HG03565 (cell line): ENCODE measurements at regions not wholly inside any gene's neighbourhood (a gene's known extent, or its start where the extent isn't known, plus 50 kb on each side); places are given as distances from the start of the nearest gene placed in this dataset.
"Not testable (repeated sequence)": the region's sequence is repeated elsewhere in the genome, so short reads cannot be mapped to it uniquely, and the experiment has no call there.

Experiments used
- ATAC-seq: cut with Tn5 transposase; IDR thresholded peaks from one replicate; pipeline ENCODE4 v1.9.1; 2021; ENCODE audit warnings: mild to moderate bottlenecking, moderate library complexity; ENCODE audit not compliant: unreplicated experiment

DNA sequence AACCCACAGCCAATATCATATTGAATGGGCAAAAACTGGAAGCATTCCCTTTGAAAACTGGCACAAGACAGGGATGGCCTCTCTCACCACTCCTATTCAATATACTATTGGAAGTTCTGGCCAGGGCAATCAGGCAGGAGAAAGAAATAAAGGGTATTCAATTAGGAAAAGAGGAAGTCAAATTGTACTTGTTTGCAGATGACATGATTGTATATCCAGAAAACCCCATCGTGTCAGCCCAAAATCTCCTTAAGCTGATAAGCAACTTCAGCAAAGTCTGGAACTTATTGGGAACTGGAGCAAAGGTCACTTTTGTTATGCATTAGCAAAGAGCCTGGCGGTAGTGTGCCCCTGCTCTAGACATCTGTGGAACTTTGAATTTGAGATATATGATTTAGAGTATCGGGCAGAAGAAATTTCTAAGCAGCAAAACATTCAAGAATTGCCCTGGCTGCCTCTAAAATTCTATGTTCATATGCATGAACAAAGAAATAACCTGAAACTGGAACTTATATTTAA is 53.4 kb upstream of the PSMA1 start:
- ATAC-seq = not testable (repeated sequence)

DNA sequence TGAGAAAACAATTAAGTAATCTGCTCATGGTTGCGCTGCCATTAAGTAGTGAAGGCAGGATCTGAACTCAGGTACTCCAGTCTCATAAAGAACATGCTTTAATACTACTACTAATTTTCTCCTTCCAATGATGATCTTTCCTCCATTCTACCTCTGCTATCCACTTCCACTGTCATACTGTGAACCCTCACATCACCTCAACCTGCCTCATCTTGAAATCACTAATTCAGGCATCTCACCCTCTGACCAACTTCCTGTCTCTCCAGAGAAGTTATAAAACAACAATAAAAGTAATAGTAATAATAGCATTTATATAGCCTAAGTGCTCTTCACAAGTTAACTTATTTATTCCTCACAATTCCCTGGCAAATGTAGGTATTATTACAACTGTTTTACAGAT is 57.1 kb upstream of the PSMA1 start:
- no peak for ATAC-seq

DNA sequence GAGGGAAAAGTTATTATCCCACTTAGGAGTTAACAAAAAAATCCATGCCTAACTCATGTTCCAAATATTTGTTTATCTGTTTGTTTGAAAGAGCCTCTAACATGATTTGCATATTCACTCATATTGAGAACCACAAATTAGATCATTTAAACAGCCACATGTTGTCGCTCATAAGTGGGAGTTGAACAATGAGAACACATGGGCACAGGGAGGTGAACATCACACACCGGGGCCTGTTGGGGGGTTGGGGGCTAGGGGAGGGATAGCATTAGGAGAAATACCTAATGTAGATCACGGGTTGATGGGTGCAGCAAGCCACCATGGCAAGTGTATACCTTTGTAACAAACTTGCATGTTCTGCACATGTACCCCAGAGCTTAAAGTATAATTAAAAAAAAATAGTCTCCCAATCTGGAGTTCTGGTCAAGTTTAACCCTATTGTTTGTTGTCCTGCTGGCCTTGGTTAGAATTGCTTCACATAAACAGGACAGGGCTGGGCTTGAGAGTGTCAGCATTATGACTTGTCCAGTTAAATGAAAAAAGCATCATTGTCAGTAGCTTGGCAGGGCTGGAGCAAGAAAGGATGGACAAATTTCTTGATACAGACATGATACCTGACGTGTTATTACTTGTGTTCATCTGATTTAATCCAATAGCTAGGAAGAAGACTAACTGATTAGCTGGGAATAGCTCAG is 57.8 kb upstream of the PSMA1 start:
- ATAC-seq = peak; percentile 13

DNA sequence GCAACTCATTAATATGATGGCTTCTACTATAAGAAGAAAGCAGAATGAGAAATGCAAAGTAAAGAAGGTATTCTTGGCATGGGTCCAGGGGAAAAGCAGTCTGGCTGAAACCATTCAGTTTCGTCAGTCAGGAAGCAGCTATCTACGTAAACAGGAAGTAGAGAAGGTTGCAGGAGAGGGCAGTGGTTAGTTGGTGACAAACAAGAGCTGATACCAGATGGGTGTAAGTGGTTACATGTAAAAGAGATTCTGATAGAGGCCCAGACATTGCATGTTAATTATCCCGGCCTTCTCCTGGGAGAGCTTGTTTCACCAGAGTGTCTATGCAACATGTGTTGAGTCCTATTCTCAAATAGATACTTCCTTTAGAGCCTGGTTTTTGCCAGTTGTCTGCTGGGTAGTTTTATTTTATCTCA is 58.4 kb upstream of the PSMA1 start:
- peak; percentile 97 for ATAC-seq

DNA sequence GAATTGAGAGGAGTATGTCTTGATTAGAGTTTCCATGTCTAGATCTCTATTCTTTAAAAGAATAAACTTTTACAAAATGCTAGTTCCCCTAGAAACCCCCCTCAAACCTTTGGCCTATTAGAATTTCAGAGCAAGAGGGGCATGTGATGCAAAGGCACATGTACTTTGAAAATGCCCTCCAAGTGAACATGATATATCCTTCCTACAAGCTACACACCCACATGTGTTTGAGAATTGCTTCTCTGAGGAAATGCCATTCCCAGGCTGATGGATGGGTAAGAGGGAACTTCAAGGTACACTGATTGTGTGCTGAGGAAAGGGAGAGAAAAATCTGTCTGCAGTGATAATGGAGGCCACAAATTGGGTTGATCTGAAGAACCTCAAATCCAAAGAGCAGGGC is 59.5 kb upstream of the PSMA1 start:
- no peak for ATAC-seq

DNA sequence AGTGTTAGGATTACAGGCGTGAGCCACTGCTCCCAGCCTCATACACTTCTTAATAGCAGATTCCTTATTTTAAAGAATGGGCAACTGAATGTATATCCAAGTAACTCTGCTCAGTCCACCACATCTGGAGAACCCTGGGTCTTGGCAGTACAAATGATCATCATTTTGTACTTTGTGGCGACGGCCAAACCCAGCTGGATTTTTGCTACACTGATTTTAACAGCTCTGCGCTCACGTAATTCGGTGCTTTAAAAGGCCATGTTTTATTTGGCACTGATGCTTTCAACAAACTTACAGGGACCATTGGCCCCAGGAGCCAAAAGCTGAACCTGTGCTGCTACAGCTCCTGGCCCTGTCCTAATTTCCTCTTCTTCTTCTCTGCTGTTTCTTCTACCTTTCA is 60.8 kb upstream of the PDE3B start:
- no peak for ATAC-seq

DNA sequence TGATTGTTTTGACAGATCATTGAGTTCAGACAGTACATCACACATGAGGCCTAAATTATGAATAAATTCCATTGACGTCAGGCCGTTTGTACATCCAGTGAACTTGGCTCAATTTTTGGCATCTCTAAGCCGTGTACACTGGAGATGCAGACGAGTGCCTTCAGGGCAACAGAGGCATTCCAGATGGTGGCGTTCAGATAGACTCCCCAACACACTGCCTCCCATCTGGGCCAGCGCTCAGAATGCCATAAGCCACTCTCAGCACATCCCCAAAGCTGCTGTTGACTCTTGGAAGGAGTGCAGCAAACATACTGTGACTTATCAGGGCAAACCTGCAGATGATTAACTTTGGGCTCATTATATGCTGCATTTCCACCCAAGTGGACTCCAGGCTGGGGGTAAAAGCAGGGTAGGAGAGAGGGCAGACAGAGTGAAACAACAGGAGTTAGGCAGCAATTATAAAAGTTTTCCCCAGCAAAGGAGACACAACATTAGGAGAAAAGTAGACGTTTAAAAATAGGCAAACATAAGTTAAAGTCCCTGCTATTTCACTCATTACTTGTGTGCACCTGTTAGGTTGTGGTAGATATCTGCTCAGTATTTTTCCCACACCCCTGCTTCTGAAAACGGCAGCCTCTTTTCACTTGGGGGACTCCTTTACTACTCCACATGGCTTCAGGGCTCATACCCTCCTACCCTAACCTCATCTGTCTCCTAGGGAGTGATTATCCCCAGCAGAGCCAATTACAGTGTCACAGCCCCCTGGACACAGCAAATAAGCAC is 60.2 kb upstream of the PDE3B start:
- no peak for ATAC-seq

DNA sequence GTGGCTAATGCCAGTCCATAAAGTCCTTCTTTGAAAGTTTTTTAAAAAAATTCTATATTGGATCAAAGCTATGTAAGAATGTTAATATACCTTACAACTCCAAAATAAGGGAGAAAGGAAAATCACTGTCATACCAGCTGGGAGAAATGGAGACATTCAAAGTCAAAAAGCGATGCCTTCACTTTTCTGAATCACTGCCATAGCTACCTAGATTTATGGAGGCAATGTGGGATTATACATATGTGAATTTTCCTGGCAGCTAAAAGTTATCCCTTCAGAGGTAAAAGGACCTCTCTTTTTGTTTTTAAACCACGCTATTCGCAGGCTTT is 59.6 kb upstream of the PDE3B start:
- ATAC-seq = no peak

DNA sequence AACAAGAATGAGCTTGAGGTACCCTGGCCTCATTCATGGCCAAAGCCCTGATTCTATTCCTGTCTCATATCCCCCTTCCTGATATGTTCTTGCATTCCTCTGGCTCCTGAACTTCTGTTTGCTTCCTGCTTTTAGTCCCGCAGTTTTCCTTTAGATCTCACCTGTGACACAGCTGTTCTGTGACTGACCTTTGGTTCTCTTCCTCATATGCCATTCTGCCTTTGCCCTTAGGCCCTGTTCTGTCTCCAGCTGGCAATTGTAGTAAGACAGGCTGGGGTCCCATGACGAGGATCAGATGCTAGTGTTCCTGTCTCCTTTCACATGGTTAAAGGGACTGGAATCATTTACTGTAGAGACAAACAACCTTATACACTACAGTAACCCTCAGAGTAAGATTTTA is 59.0 kb upstream of the PDE3B start:
- no peak for ATAC-seq

DNA sequence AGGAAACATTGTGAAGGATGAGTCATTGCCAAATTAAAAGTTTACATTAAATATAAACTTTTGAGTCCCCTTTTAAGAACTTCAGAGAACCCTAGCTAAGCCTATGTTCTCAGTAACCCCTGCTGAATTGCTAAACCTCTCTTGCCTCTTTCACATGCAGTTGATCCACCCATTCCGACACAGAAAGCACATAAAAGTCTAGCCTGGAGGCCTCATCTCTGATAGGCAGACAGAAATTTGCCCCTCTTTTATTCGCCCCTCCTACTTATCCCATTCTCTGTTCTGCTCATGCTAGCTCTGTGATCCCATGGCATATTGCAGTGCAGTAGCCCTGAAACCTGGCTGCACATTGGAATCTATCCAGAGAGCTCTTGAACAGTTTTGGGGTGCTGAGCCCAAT is 58.2 kb upstream of the PDE3B start:
- ATAC-seq = no peak

DNA sequence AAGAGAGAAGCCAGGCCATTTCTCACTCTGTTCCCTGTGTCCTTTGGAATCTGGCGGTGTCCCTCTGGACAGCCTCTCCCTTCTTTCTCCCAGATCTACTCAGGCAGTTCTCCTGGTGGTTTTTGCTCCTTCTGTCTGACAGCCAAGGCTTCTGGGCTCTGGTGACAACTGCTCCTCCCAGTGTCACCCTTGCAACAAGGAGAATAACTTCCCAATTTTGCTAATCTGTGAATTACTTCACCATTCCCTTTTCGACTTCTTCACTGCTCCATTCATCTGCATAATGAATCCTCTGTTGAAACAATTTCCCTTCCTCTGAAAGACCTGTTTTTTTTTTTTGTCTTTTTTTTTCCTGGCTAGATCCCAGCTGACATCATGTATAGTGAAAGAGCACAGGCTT is 56.3 kb upstream of the PDE3B start:
- no peak for ATAC-seq

DNA sequence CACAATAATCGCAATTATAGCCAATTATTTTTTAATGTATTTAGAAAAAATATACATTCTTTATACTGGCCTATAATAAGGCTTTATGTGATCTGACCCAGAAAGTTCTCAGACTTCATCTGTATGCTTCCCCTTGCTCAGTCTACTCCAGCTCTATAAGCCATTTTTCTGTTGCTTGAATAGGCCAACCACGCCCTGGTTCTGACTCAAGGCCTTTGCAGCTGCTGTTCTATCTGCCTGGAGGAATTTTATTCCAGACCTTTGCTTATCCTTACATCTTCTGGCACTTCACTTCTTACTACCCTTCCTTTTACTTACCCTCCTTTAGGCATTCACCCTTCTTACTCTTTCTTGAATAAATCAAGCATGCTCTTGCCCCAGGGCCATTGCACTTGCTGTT is 54.9 kb upstream of the PDE3B start:
- no peak for ATAC-seq

DNA sequence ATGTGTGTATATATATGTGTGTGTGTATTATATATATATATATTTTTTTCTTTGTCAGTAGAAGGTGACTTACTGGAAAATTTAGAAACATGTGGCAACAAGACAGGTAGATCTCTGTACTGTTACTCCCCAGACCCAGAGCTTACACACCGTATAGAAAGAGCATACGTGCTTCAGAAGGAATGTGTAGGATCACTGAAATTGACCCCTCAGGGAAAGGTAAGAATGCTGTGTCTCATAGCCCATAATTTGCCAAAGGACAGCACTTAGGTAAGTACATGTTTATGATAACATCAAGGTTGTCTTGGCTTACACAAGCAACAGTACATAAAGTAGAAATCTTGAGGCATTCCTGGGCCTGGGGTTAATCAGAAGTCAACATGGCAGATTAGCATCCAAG is 54.2 kb upstream of the PDE3B start:
- no peak for ATAC-seq

DNA sequence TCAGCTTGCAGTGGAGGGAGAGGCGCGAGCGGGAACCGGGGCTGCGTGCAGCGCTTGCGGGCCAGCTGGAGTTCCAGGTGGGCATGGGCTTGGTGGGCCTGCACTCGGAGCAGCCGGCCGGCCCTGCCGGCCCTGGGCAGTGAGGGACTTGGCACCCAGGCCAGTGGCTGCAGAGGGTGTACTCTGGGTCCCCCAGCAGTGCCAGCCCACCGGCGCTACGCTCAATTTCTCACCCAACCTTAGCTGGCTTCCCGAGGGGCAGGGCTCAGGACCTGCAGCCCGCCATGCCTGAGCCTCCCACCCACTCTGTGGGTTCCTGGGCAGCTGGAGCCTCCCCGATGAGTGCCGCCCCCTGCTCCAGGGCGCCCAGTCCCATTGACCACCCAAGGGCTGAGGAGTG is 52.6 kb upstream of the PDE3B start:
- ATAC-seq = not testable (repeated sequence)

DNA sequence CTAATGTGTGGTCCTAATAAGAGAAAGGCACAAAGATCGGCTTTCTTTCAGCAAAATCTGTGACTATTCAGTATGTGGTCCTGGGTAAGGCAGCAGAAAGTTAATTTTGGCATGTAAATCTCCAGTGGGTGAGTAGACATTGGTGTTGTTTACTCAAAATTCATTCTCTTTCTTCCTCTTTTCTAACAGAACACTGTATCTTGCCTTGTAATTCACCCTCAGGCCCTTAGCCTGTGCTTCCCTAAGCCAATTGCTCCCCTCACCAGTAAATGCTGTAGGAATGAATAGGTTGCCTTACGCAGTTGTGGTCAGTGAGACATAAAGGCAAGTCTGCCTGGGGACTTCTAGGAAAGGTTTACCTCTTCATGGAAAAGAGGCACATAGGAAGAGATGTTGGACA is 49.9 kb upstream of the PDE3B start:
- no peak for ATAC-seq
